Activated T-helper 17 cell treated with anti-CD3 and anti-CD28 coated beads, Interleukin-2, amount 50 U/mL, for 72 hours (primary cell): ENCODE measurements at regions not wholly inside any gene's neighbourhood (a gene's known extent, or its start where the extent isn't known, plus 50 kb on each side); places are given as distances from the start of the nearest gene placed in this dataset.

Experiments
- ATAC-seq: fragments of 150-1000 bp; cut with Tn5 transposase; replicated peaks from 2 replicates; pipeline ENCODE4 v1.10.0; 2021; ENCODE audit warnings: mild to moderate bottlenecking, moderate library complexity
- H3K27ac Mint-ChIP-seq: one replicate; pipeline ENCODE4 v1.8.0; 2022; ENCODE audit warnings: mixed read lengths
- H3K27me3 Mint-ChIP-seq: one replicate; pipeline ENCODE4 v1.8.0; 2022; ENCODE audit warnings: mixed read lengths
- H3K36me3 Mint-ChIP-seq: one replicate; pipeline ENCODE4 v1.8.0; 2022; ENCODE audit warnings: low read depth, mild to moderate bottlenecking, mixed read lengths
- H3K4me1 Mint-ChIP-seq: one replicate; pipeline ENCODE4 v1.8.0; 2022; ENCODE audit warnings: mixed read lengths
- H3K4me3 Mint-ChIP-seq: one replicate; pipeline ENCODE4 v1.8.0; 2022; ENCODE audit warnings: mild to moderate bottlenecking, mixed read lengths
- H3K9me3 Mint-ChIP-seq: one replicate; pipeline ENCODE4 v1.8.0; 2022; ENCODE audit warnings: mixed read lengths

DNA sequence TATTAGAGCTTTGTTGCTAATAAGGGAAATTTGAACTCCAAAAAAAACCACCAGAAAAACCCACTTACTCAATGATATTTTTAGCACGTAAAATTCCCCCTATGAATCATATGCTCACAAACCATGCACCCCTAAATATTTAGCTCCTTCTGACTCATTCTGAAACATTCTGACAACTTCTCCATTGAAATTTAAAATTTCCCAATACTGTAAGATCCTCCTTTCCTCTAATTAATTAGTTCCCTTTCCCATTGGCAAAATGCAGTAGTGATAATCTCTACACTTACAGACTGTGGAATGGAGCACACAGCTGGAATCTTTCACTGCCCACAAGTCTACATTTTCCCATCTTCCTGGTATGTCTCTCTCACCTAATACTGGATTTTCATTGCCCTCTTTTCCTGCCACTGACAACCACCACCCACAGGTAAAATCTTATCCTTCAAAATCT, 215.8 kb upstream of the ACVR2A start:
- Mint-ChIP-seq H3K4me1 (peaks cover 31% of the 10 kb centered on the region), H3K27me3 (no peaks in the 10 kb centered on the region), H3K27ac (peak overlapping the region; percentile 48), H3K9me3 (no peaks in the 10 kb centered on the region), H3K4me3 (peak overlapping the region; percentile 17), H3K36me3 (no peaks in the 10 kb centered on the region)
- ATAC-seq, result peak; percentile 54

DNA sequence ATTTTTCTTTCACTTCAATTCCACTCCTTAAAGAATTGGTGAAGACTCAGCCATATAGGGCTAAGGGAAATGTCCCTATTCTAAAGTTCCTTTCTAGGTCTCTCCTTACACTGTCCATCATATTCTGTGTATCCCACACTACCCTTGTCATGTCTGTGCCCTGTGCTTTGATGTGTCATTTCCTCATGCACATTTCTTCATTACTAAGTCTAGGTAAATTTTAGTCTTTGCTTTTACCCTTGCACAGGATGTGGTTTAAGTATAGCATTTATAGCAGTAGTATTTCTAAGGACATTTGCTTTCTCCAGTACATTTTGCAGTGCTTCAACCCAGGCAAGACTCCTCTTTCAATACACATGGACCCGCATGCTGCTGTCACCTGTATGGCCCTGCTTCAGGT, 221.5 kb upstream of the ACVR2A start:
- no peaks in the 10 kb centered on the region for H3K36me3 Mint-ChIP-seq
- peak overlapping the region; percentile 10 for H3K27ac Mint-ChIP-seq
- H3K27me3 Mint-ChIP-seq, result no peaks in the 10 kb centered on the region
- ATAC-seq, result peak; percentile 100
- peak overlapping the region; percentile 3 for H3K4me3 Mint-ChIP-seq
- no peaks in the 10 kb centered on the region for H3K9me3 Mint-ChIP-seq
- H3K4me1 Mint-ChIP-seq, result peaks cover 7% of the 10 kb centered on the region

DNA sequence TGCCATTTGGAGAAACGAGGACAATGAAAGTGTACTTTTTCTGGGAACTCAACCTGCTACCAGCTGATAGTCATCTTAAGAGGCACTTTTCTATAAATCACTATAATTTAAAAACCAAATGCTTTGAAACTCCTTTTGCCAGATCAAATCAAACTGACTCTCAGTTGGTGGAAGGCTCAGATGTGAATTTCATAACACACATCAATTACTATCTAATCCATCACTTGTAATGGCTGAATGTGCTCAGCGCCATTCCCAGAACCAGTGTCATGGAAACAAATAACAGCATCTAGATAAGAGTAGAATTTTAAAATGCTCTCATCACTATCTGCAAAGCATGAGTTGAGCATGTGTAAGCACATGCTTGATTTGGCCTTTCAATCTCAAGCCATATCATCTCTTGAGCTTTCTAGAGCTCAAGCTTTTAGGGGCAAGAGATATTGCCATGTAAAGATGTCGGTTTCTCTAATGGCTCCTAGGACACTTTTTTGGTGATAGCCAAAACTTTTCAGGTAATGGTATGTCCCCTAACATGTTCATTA, 223.1 kb upstream of the ACVR2A start:
- H3K36me3 Mint-ChIP-seq, result no peaks in the 10 kb centered on the region
- H3K9me3 Mint-ChIP-seq, result no peaks in the 10 kb centered on the region
- no peak overlapping the region for H3K4me3 Mint-ChIP-seq
- ATAC-seq, result no peak
- peaks cover 7% of the 10 kb centered on the region for H3K4me1 Mint-ChIP-seq
- no peak overlapping the region for H3K27ac Mint-ChIP-seq
- no peaks in the 10 kb centered on the region for H3K27me3 Mint-ChIP-seq

DNA sequence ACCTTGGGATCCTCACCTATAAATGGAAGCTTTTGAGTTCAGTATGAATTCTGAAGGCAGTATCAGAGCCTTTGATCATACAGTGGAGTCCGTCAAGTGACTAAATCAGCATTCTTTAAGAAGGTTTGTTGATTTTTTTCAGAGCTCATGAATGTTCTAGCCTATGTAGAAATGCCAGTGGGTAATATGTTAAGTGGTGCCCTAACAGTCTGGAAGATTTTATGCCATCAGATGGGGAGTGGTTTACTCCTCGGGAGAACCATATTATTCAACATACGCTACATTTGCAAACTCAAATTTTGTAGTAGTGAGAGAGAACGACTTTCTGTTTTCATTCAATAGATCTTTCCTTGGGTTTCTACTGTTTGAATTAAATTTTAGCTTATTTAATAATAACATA, 225.0 kb upstream of the ACVR2A start:
- Mint-ChIP-seq H3K27ac (no peak overlapping the region), H3K4me3 (no peak overlapping the region), H3K4me1 (peaks cover 7% of the 10 kb centered on the region), H3K36me3 (no peaks in the 10 kb centered on the region), H3K27me3 (no peaks in the 10 kb centered on the region), H3K9me3 (no peaks in the 10 kb centered on the region)
- no peak for ATAC-seq

DNA sequence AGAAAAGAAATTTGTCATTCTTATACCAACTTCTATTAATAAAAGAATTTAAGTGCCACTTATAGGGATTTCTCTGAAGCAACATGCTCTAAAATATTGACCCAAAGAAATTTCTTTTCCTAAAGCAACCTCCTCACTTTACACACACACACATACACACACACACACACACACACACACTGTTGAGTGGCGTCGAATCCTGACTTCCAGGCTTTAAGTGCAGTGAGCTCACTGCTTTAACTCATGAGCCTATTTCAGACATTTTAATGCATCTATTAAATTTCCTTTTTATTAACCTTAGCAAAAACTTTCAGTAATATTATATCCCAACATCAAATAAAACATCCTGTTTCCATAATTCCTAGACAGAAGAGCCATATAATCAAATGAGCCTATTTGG, 229.1 kb upstream of the ACVR2A start:
- H3K27me3 Mint-ChIP-seq, result no peaks in the 10 kb centered on the region
- no peaks in the 10 kb centered on the region for H3K36me3 Mint-ChIP-seq
- H3K4me3 Mint-ChIP-seq, result no peak overlapping the region
- H3K27ac Mint-ChIP-seq, result no peak overlapping the region
- H3K4me1 Mint-ChIP-seq, result no peaks in the 10 kb centered on the region
- no peaks in the 10 kb centered on the region for H3K9me3 Mint-ChIP-seq
- ATAC-seq, result no peak

DNA sequence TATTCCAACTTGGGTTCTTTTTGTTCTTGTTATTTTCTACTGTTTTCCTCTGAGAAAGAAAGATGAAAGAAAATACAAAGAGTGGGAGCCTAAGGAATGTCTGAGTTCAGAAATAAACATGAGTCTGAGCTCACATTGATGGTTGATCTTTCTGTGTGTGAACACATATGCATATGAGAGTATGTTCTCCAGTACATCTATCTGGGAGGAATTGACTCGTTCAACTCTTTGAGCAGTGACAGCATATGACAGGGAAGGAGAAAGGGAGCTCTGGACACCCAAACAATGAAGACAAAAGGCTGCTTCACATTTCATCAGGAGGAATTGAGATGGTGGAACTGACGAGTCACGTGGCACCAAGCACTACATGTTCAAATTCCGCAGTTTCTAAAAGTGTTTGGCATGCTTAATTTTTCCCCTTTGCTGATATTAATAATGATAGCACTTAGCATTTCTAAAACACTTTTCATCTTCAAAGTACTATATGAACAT, 229.8 kb upstream of the ACVR2A start:
- no peaks in the 10 kb centered on the region for H3K27me3 Mint-ChIP-seq
- no peak overlapping the region for H3K27ac Mint-ChIP-seq
- ATAC-seq, result no peak
- H3K4me1 Mint-ChIP-seq, result no peaks in the 10 kb centered on the region
- H3K4me3 Mint-ChIP-seq, result no peak overlapping the region
- H3K36me3 Mint-ChIP-seq, result no peaks in the 10 kb centered on the region
- no peaks in the 10 kb centered on the region for H3K9me3 Mint-ChIP-seq

DNA sequence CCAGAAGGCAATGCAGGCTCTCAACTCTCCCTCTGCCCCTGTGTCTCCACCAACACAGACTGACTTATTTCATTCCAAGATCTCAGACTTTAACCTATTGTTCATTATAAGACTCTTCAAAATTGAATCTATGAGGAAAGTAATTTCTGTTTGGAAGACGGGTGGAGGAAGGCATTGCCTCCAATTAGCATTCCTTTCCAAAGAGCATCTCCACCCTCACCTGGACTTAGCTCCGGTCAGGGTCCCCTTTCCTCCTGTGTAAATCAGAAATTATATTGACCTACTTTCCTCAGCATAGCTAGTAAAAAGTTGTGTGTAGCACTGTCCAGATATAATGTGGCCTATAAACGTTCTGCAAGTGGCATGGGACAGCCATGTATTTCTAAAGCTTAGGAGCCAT, 230.4 kb upstream of the ACVR2A start:
- Mint-ChIP-seq H3K27me3 (no peaks in the 10 kb centered on the region), H3K9me3 (no peaks in the 10 kb centered on the region), H3K4me3 (no peak overlapping the region), H3K36me3 (no peaks in the 10 kb centered on the region), H3K27ac (no peak overlapping the region), H3K4me1 (no peaks in the 10 kb centered on the region)
- no peak for ATAC-seq

DNA sequence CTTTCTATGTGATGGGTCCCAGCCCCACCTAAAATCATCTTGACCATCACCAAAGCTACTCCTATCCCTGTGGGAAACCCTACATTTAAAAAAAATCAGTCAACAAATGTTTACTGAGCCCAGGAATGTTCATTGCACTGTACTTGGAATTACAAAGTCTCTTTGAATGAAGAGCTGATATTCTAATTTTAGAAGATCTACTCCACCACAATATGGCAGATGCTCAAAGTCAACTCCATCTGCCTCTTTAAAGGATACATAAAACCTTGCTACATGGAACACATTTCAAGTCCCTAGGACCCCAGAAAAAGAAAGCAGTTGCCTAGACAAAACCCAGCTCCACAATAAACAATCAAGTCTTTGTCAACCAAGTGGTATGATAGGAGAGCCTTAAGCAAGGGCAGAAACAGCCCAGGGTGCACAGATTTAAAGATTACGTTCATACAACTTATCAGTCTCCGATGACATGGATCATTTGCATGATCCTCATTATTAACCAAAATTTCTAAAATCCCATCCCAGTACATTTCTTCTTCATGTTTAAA, 234.3 kb upstream of the ACVR2A start:
- H3K4me1 Mint-ChIP-seq, result no peaks in the 10 kb centered on the region
- H3K4me3 Mint-ChIP-seq, result no peak overlapping the region
- no peaks in the 10 kb centered on the region for H3K9me3 Mint-ChIP-seq
- no peaks in the 10 kb centered on the region for H3K36me3 Mint-ChIP-seq
- no peaks in the 10 kb centered on the region for H3K27me3 Mint-ChIP-seq
- no peak overlapping the region for H3K27ac Mint-ChIP-seq
- ATAC-seq, result no peak

DNA sequence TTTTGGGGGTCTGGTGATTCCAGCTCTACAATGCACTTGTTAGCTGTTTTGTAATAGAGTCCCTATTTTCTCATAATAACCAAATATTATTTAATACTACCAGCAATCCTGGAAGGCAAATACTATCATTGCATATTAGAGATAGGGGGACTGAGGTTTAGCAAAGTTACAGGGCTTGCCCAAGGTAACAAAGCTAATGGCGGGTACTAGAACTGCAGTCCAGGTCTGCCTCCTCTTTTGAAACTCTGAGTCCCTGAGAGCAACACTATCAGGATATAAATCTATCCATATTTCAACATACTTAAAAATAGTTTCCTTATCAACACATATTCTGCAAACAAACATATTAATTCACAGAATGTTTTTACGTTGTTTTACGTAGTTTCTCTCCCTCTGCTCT, 235.5 kb upstream of the ACVR2A start:
- Mint-ChIP-seq H3K9me3 (no peaks in the 10 kb centered on the region), H3K4me1 (no peaks in the 10 kb centered on the region), H3K36me3 (no peaks in the 10 kb centered on the region), H3K27ac (no peak overlapping the region), H3K4me3 (no peak overlapping the region), H3K27me3 (no peaks in the 10 kb centered on the region)
- ATAC-seq, result no peak

DNA sequence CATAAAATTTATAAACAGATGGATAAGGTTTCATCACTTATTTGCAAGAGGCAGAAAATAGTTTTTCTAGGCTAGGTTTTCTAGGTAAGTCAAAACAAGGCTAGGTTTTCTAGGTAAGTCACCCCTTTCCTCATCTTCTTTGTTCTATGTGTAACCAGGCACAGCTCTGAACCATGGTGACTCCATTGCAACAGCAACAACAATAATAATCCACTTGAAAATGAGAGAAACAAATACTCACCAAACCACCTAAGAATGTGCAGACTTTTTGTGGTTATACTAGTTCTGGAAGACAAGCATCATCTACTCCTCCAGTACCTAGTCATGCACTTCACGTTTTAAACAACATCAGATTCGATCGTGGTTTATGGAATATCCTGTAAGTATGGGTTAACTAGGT, 237.4 kb upstream of the ACVR2A start:
- Mint-ChIP-seq H3K4me3 (no peak overlapping the region), H3K36me3 (no peaks in the 10 kb centered on the region), H3K9me3 (peaks cover 7% of the 10 kb centered on the region), H3K27ac (no peak overlapping the region), H3K27me3 (no peaks in the 10 kb centered on the region), H3K4me1 (no peaks in the 10 kb centered on the region)
- peak; percentile 64 for ATAC-seq

DNA sequence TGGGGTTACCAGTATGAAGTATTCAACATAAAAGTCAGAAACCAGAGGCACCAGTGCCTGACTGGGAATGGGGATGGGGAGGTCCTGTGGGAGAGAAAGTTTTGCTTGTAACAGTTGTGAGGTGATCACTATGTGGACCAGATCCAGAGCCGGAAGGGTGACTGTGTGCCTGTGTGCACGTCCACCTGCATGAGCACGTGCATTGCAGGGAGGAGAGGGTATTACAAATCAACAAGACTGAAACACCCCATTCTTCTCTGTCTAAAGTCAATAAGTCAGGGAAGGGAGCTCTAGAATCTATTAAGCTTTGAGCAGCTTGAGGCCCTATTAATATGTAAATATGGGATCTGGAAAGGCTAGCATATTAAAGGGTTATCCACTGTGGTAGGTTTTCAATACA, 241.0 kb upstream of the ACVR2A start:
- no peak for ATAC-seq
- no peaks in the 10 kb centered on the region for H3K36me3 Mint-ChIP-seq
- no peak overlapping the region for H3K4me3 Mint-ChIP-seq
- H3K27ac Mint-ChIP-seq, result no peak overlapping the region
- no peaks in the 10 kb centered on the region for H3K27me3 Mint-ChIP-seq
- no peaks in the 10 kb centered on the region for H3K4me1 Mint-ChIP-seq
- H3K9me3 Mint-ChIP-seq, result peaks cover 7% of the 10 kb centered on the region

DNA sequence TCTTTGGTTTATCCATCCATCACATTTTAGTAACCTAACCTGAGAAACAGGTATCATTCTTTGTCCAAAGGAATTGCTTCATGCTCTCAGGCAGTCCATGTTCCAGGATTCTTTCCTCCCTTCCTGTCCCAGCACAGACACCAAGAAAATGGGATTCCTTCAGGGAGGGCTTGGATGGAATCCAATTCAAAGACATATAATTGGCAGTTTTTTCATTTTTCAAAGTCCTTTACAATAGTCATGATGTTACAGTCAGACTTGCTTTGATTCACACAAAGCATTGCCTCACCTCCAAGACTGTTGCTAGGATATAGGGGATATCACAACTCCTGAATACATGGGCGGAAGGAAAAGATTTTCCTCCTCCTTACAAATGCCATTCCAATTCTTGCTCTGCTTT, 241.4 kb upstream of the ACVR2A start:
- no peak overlapping the region for H3K4me3 Mint-ChIP-seq

DNA sequence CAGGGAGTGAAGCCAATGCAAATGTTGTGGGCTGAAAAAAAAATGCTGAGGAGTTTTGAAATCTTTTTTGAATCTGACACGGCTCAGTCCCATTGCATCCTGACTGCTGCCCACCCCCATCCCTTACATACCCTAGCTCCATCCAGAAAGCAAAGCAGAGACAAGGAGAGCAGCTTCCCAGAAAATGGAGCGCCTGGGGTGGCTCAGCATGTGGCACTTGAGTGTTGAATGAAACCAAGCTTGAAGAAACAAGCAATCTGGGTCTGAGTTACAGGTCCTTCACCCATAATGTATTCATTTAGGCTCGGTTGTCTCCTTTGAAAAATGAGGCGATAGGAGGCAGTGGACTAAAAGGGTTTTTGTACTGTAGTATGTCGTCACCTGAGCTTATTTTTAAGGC, 244.2 kb upstream of the ACVR2A start:
- Mint-ChIP-seq H3K4me3 (no peak overlapping the region), H3K9me3 (peaks cover 7% of the 10 kb centered on the region), H3K4me1 (no peaks in the 10 kb centered on the region), H3K27ac (no peak overlapping the region), H3K27me3 (no peaks in the 10 kb centered on the region), H3K36me3 (no peaks in the 10 kb centered on the region)
- no peak for ATAC-seq

More for the DNA sequence above, 241.4 kb upstream of the ACVR2A start:
- H3K27me3 Mint-ChIP-seq, result no peaks in the 10 kb centered on the region
- H3K9me3 Mint-ChIP-seq, result peaks cover 7% of the 10 kb centered on the region
- no peak for ATAC-seq
- no peak overlapping the region for H3K27ac Mint-ChIP-seq
- no peaks in the 10 kb centered on the region for H3K4me1 Mint-ChIP-seq
- no peaks in the 10 kb centered on the region for H3K36me3 Mint-ChIP-seq

DNA sequence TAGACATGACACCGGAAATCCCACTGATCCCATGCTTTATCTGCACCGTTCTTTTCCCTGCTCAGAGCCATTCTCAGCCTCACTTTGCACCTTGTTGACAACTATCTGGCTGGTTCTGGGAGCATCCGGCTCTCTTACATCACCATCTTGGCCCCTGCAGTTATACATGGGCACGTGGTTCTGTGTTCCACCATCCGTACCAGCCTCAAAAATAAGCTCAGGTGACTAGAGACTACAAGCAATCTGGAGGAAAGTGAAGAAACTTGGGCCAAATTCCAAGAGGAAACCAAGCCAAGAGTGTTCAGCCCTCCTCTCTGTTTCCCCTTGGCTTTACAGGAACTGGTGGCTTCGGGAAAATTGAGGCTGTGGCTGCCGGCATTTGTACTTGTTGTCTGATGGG, 244.6 kb upstream of the ACVR2A start:
- no peaks in the 10 kb centered on the region for H3K36me3 Mint-ChIP-seq
- peaks cover 7% of the 10 kb centered on the region for H3K9me3 Mint-ChIP-seq

DNA sequence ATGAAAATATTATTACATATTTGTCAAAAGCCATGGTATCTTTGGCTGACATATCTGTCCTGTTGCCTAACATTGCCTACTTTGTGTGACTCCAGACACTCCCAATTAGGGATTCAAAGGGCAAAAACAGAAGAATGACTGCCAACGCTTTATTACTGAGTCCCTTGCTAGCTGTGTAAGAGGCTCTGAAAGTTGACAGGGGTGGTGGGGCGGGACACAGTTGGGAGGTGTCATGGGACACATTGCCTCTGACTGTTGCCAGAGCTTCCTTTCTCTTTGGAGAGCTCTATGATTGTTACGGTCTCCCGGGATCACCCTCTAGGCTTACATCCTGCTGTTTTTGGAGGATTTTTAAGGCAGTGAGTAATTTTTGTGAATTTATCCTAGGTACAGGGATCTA, 249.6 kb upstream of the ACVR2A start:
- H3K9me3 Mint-ChIP-seq, result peaks cover 7% of the 10 kb centered on the region
- no peak overlapping the region for H3K4me3 Mint-ChIP-seq
- no peak overlapping the region for H3K27ac Mint-ChIP-seq
- H3K36me3 Mint-ChIP-seq, result no peaks in the 10 kb centered on the region
- no peaks in the 10 kb centered on the region for H3K4me1 Mint-ChIP-seq
- ATAC-seq, result no peak
- no peaks in the 10 kb centered on the region for H3K27me3 Mint-ChIP-seq

More for the DNA sequence above, 244.6 kb upstream of the ACVR2A start:
- H3K4me3 Mint-ChIP-seq, result no peak overlapping the region
- H3K4me1 Mint-ChIP-seq, result no peaks in the 10 kb centered on the region
- no peak overlapping the region for H3K27ac Mint-ChIP-seq
- ATAC-seq, result no peak
- no peaks in the 10 kb centered on the region for H3K27me3 Mint-ChIP-seq

DNA sequence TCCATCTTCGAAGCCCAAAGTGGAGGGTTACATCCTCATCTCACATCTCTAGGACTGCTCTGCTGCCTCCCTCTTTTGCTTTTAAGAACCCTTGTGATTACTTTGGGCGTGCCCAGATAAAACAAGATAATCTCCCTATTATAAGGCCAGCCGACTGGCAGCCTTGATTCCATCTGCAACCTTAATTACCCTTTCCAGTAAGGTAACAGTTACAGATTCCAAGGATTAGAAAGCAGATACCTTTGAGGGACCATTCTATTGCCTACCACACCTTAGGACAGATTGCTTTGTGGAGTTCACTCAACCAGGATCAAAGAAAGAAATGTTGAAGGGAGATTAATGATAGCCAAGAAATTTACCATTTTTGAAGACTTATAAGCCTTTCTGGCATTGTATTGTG, 250.8 kb upstream of the ACVR2A start:
- H3K27ac Mint-ChIP-seq, result no peak overlapping the region
- no peaks in the 10 kb centered on the region for H3K27me3 Mint-ChIP-seq
- H3K4me3 Mint-ChIP-seq, result no peak overlapping the region
- H3K36me3 Mint-ChIP-seq, result no peaks in the 10 kb centered on the region
- H3K4me1 Mint-ChIP-seq, result no peaks in the 10 kb centered on the region
- H3K9me3 Mint-ChIP-seq, result peaks cover 7% of the 10 kb centered on the region
- no peak for ATAC-seq
